AG04449 (cell line): ENCODE measurements at regions not wholly inside any gene's neighbourhood (a gene's known extent, or its start where the extent isn't known, plus 50 kb on each side); places are given as distances from the start of the nearest gene placed in this dataset.

ENCODE experiments used
- CTCF ChIA-PET: fragments of 350-600 bp; formaldehyde crosslinking; extraction: SDS; loops from one replicate; lab custom pipeline; 2021; ENCODE audit warnings: antibody characterized with exemption; lab: Yijun Ruan, JAX
- POLR2A ChIA-PET: fragments of 400-600, 350-600 bp; formaldehyde crosslinking; extraction: SDS; loops from one replicate; lab custom pipeline; 2020; ENCODE audit warnings: antibody characterized with exemption, inconsistent platforms; lab: Yijun Ruan, JAX
- DNase-seq: peaks from one replicate; pipeline ENCODE4 v3.0.0-alpha.2; 2010; ENCODE audit warnings: low read depth, low spot score
- H3K4me3 ChIP-seq: 2 replicates; pipeline ENCODE4 v1.5.1; 2011; ENCODE audit warnings: low read depth, mild to moderate bottlenecking, control low read depth, low read length
- TF ChIP-seq, protein P1 (sequence below): IDR thresholded peaks from one replicate; pipeline ENCODE4 v1.5.1; 2011; ENCODE audit warnings: mild to moderate bottlenecking, moderate library complexity, low read length, control low read depth, inconsistent platforms; ENCODE audit not compliant: insufficient read depth; ENCODE audit errors: missing control alignments

DNA sequence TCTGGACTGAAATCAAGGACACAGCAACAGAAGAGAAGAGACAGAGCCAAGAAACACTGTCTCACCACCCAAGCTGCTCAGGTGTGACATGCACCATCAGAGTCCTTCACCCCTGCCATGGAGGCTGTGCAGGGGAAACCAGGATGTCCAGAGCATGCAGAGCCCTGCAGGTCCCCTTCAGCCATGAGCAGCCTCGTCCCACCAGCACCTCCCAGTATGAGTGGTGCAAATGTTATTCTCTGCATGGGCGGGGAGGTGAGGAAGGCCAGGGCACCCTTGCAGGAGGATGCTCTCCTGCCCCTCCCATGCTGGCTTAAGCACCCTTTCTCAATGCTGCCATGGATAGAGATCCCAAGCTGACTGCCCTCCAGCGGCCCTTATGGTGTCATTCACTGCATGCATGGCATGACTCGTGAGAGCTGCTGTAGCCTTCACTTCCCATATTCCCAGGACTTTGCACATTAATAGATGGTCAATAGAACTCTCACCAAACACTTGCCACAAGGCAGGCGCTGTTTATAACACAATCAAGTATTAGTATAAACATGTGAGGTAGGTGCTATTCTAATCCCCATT lies 171.0 kb downstream of the ANAPC1 start:
- POLR2A ChIA-PET: no interaction called here
- CTCF ChIA-PET: interaction anchor here (0.8 to 1.0 kb wide), 2 partner anchors 10 to 12 kb away, joined by 3 to 4 read pairs; no protein-coding TSS in a partner anchor
- TF ChIP-seq, protein P1, sequence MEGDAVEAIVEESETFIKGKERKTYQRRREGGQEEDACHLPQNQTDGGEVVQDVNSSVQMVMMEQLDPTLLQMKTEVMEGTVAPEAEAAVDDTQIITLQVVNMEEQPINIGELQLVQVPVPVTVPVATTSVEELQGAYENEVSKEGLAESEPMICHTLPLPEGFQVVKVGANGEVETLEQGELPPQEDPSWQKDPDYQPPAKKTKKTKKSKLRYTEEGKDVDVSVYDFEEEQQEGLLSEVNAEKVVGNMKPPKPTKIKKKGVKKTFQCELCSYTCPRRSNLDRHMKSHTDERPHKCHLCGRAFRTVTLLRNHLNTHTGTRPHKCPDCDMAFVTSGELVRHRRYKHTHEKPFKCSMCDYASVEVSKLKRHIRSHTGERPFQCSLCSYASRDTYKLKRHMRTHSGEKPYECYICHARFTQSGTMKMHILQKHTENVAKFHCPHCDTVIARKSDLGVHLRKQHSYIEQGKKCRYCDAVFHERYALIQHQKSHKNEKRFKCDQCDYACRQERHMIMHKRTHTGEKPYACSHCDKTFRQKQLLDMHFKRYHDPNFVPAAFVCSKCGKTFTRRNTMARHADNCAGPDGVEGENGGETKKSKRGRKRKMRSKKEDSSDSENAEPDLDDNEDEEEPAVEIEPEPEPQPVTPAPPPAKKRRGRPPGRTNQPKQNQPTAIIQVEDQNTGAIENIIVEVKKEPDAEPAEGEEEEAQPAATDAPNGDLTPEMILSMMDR: no peak
- no peak overlapping the region for H3K4me3 ChIP-seq
- no peak for DNase-seq

GRCh38 chr2:111715987-111716904 lies 167.7 kb downstream of the ANAPC1 start:
- no peak overlapping the region for H3K4me3 ChIP-seq
- POLR2A ChIA-PET: no interaction called here
- TF ChIP-seq, protein P1: no peak
- CTCF ChIA-PET: interaction anchor here (1.4 kb wide), 1 partner anchor 14 kb away, joined by 5 read pairs; no protein-coding TSS in a partner anchor
- no peak for DNase-seq

DNA sequence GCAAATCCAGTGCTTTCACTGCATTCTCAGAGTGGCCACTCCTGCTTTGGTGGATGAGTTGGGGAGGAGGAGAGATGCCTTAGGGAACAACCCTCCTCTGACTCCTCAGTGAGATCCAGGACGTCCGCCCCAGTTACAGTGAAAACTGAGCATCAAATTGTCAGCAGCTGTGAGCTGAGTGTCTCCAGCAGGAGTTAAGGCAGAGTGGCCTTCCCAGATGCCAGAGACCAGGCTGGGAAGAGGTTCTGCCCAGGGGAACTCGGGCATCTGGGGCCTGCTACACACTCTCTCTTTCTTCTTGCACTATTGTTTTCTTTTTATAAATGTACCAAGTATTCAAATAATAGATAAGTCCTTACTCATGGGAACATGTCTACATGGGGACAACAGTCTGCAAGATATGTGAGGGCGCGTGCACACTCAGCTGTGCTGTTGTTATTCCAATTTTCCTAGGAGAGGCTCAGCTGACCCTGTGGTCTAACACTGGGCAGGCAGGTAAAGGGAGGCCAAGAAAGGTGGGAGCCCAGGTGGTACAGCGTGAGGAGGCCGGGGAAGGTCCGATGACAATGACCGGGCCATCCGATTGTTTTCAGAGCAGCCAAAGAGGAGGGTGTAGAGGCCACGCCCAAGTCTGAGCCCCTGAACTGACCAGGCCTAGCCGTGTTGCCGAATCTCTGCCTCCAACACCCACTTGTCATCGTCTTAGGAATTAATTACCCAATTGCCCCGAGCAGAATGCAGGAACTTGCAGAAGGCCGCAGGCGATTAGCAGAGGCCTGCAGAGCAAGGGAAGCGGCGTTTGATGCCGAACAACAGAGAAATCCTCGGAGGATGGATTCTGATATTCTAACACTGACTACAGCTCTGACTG lies 166.9 kb downstream of the ANAPC1 start:
- DNase-seq: no peak
- H3K4me3 ChIP-seq: no peak overlapping the region
- ChIA-PET CTCF (interaction anchor here (1.1 to 1.4 kb wide), 3 partner anchors 8 to 905 kb away, joined by 3 to 6 read pairs (median 5); no protein-coding TSS in a partner anchor), POLR2A (no interaction called here)
- TF ChIP-seq, protein P1: no peak
